Stimulated activated naive CD4-positive, alpha-beta T cell treated with Interleukin-2 at 50 U/mL for 16 hours (primary cell): ENCODE measurements at regions not wholly inside any gene's neighbourhood (a gene's known extent, or its start where the extent isn't known, plus 50 kb on each side); places are given as distances from the start of the nearest gene placed in this dataset.
"Not testable (repeated sequence)": the region's sequence is repeated elsewhere in the genome, so short reads cannot be mapped to it uniquely, and the experiment has no call there.

ENCODE experiments used
- DNase-seq: peaks from one replicate; lab custom pipeline; 2025; lab: John Stamatoyannopoulos, UW

- no peak for DNase-seq
Observed at GRCh38 chr15:79661411-79661810, 229.3 kb downstream of the MINAR1 start.

DNA sequence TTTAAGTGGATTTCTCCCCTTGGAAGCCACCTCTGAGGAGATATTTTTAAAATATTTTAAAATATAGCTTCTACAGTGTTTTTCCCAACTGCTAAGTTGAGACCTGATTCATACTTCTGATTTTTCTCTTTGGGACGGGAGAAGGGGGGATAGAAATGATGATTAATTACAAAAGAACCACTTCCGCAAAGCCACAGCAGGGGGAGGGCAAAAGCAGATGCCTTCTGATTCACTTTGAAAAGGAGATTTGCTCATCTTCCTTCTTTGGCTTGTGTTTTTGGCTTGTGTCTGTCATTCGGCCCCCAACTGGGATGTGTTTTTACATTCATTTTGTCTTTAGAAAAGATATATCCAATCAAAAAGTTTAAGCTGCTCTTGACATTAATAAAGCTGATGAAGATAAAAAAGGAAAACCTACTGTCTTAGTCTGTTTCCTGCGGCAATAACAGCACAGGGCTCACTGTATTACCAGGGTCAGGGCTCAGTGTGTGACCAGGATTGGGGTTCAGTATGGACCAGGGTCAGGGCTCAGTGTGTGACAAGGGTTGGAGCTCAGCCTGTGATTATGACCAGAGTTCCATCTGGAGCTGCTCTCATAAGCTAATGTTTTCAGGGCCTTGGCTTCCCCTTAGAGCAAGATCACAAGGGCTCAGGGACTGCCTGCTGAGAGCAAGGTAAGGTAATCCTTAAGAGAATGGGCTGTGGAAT lies 223.2 kb downstream of the MTHFS start:
- no peak for DNase-seq

DNA sequence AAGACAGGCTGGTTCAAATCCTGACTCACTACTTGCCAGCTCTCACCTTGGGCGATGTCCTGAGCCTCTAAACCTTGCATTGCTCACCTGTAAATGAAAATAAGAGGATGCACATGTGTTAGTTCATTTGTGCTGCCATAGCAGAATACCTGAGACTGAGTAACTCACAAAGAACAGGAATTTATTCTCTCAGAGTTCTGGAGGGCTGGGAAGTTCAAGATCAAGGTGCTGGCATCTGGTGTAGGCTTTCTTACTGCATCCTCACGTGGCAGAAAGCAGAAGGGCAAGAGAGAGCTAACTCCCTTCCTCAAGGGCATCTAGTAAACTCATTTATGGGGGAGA lies 222.7 kb downstream of the MTHFS start:
- DNase-seq: no peak

DNA sequence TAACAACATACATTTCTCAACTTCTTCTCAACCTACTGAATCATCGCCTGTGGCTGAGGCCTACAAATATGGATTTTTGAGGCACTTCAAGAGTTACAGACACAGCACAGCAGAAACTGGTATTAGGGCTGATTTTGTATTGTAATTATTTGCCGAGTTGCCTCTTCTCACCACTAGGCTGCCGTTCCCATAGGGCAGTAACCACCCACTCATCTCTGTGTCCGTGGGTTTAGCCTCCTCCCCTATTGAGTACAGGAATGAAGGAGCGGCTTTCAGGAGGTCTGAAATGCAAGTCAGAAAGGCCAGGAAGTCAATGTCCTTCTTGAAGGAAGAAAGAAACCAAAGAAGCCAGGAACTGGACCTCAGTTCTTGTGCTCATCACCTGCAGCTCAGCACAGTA lies 220.8 kb downstream of the MTHFS start:
- DNase-seq: no peak

DNA sequence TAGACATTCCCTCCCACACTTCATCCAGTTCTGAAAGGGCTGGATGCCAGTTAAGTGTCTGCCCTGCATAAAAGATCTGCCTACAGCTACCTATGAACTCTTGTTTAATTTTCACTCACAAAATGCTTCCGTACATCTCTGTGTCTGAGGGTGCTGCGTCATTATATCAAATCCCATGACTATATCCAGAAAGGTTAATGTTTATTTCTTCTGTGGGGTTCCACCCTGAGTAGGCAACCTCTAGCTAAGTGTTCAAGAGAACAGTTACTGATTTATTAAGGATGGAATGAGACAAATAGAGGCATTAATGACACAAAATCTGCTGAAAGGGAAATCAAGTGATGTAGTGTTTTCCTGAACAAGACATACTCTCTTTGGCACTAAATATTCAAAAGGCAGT lies 220.2 kb downstream of the MTHFS start:
- no peak for DNase-seq

- DNase-seq: no peak
Observed at GRCh38 chr15:79677241-79677640, 219.6 kb downstream of the MTHFS start.

- DNase-seq: no peak
Observed at GRCh38 chr15:79678032-79678701, 218.6 kb downstream of the MTHFS start.

GRCh38 chr15:79680720-79681119 lies 216.1 kb downstream of the MTHFS start:
- DNase-seq: no peak

- no peak for DNase-seq
Observed at GRCh38 chr15:79682285-79682684, 214.5 kb downstream of the MTHFS start.

- no peak for DNase-seq
Observed at GRCh38 chr15:79682851-79683288, 213.9 kb downstream of the MTHFS start.

GRCh38 chr15:79689030-79689429 lies 207.8 kb downstream of the MTHFS start:
- DNase-seq: no peak

- no peak for DNase-seq
Observed at GRCh38 chr15:79700951-79701480, 195.8 kb downstream of the MTHFS start.

DNA sequence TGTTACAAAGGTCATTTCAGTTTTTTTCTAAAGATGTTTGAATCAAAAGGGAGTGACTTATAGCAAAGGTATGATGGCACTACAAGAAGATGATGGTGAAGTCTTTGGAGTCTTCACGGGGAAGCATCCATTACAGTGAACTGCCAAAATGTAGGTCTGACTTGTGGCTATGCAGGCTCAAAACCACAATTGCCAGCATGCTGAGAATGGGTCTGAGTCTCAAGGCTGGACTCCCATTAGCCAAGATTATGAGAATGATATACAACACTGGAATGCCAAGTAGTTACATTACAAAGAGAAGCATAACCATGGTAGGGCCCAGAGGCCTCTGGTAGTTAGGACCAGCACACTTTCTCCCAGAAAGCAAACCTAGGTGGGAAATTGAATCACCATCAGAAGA lies 194.2 kb downstream of the MTHFS start:
- DNase-seq: no peak

- no peak for DNase-seq
Observed at GRCh38 chr15:79721256-79721655, 175.6 kb downstream of the MTHFS start.

DNA sequence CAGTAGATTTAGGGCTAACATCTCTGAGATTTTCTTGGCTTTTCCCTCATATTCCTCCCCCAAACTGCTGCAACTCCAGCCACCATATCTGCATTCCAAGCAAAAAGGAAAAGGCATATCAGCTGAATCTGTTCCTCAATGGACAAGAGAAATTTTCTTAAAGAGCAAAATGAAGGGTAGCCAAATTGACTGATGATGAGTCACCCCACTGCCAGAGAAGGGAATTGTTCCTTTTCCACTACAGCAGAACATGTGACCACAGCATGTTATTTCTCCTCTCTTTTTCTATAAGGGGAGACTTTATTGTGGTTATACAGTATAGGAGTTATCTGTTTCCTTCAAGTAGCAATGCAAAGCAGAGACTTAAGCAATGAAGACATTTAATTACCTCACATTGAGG lies 172.5 kb downstream of the MTHFS start:
- no peak for DNase-seq

GRCh38 chr15:79724804-79725203 lies 172.0 kb downstream of the MTHFS start:
- DNase-seq: no peak

GRCh38 chr15:79728867-79729266 lies 167.9 kb downstream of the MTHFS start:
- DNase-seq: no peak

GRCh38 chr15:79736435-79737000 lies 160.3 kb downstream of the MTHFS start:
- no peak for DNase-seq

- no peak for DNase-seq
Observed at GRCh38 chr15:79738143-79738542, 158.7 kb downstream of the MTHFS start.

GRCh38 chr15:79740561-79740960 lies 156.3 kb downstream of the MTHFS start:
- no peak for DNase-seq

- no peak for DNase-seq
Observed at GRCh38 chr15:79743032-79743431, 153.8 kb downstream of the MTHFS start.

DNA sequence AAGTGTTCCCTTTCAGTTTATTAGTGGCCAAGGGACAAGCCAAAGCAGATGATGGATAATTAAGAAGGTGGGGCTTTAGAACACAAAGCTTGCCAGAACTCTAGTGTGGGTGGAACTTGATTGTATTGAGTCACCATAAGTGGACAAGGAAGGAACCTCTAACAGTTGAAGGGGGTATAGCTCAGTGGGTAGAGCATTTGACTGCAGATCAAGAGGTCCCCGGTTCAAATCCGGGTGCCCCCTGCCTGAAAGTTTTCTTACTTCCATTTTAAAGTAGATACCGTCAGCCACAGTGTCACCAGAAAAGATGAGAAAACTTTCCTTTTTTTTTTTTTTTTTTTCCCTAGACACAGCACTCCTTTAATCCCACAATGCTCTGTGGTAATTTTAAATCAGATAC lies 152.3 kb downstream of the MTHFS start:
- not testable (repeated sequence) for DNase-seq

- no peak for DNase-seq
Observed at GRCh38 chr15:79756365-79756764, 140.4 kb downstream of the MTHFS start.
